CD4-positive, alpha-beta T cell treated with Interleukin-17A for 1 hour (primary cell): ENCODE measurements at regions not wholly inside any gene's neighbourhood (a gene's known extent, or its start where the extent isn't known, plus 50 kb on each side); places are given as distances from the start of the nearest gene placed in this dataset.

ENCODE experiments used
- DNase-seq: peaks from one replicate; pipeline ENCODE4 v3.0.0-alpha.2; 2020

- DNase-seq: no peak
These were observed 323.3 kb upstream of the TLE3 start for GRCh38 chr15:70420948-70421482.

GRCh38 chr15:70420086-70420947, 322.6 kb upstream of the TLE3 start:
- no peak for DNase-seq

GRCh38 chr15:70418943-70419342, 321.2 kb upstream of the TLE3 start:
- DNase-seq: no peak

DNA sequence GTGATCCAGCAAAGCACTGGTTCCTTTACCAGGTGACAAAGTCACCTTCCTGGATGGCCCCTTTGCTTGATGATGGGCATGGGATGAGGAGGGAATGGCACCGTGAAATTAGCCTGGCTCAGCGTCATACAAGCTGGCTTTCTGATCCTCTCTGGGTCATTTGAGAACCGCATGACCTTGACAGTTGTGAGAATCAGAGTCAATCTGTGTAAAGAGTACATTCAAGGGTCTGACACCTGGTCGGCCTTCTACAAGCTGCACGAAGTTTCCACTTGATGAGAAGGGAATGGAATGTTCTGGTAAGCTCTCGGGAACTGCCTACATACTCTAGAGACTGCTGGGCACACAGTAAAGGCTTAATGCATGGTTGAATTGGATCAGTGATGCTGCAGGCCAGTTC, 319.8 kb upstream of the TLE3 start:
- no peak for DNase-seq

- DNase-seq: no peak
These were observed 319.1 kb upstream of the TLE3 start for GRCh38 chr15:70416829-70417228.

DNA sequence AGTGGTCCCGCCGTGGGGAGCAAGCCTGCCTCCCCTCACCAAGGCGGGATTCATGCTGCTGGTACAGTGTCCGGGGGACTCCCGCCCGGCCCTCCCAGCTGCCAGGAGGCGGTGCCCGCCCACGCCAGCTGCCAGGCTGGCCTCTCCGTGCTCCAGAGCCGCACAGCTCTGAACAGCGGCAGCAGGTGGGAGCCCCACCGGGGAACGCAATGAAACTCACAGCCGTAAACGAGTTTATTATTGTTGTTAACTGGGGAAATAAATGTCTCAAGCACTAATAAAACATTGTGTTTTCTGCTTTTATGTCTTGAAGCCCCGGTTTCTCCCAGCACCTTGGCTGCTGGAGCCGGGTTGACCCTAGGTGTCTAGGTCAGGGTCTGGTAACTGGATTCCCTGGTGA, 317.7 kb upstream of the TLE3 start:
- DNase-seq: no peak

GRCh38 chr15:70414626-70415025, 316.9 kb upstream of the TLE3 start:
- DNase-seq: no peak

- DNase-seq: no peak
These were observed 315.1 kb upstream of the TLE3 start for GRCh38 chr15:70412794-70413193.

DNA sequence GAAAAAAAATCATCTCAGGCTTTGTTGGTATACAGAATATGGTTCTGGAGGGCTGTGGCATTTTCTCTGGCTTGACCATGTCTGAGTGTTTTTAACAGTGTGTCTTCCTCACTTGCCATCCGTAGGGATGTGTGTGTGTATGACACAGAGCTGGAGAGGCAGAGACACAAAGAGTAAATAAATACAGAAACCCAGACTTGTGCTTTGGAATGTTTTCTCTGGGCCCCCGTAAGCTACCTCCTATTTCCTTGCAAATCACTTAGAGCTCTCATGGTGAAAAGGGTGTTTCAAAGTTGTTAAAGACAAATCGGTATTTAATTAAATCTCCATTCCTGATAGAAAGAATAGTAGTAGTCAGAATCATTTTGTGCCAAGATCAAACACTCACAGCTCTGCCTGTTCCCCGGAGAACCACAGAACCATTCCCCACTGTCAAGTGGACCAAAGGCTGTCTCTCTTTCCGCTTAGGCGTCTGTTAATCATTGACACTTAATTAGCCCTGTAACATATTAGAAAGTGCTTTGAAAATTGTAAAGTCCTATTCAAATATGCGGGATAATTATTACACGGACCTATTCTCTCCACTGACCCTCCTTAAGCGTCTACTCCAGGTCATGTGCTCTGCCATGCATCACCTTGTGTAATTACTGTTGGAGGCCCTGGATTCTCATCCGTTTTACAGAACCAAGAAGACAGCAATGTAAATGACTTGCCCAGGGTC, 313.6 kb upstream of the TLE3 start:
- DNase-seq: no peak

- DNase-seq: no peak
These were observed 312.8 kb upstream of the TLE3 start for GRCh38 chr15:70410371-70410985.

DNA sequence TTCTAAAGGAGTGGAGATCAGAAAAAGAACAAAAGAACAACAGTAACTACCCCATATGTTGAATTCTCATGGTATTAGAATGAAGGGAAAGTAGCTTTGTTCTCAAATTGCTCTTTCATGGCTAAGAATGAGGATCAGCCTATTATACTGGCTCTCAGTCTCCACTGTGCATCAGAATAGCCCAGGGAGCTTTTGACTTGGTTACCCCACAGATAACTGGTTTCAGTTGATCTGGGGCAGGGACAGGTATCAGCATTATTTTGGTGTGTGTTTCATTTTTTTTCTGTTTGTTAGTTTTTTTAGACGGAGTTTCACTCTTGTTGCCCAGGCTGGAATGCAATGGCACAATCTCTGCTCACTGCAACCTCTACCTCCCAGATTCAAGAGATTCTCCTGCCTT, 311.7 kb upstream of the TLE3 start:
- DNase-seq: no peak

DNA sequence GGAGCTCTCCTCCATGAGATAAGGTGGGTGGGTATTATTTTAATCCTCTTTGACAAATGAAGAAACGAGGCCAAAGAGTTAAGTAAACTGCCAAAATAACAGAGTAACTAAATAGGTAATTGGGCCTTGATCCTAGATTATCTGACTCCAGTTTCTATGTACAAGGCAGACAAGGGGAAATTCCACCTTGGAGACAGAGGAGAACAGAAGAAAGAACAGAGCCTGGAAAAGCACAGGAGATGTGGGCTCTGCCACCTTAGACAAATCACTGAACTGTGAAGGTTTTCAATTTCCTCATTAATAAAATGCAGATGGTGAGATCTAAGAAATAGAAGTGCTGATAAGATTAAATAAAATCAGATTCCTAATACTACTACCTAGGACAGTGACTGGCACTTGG, 310.2 kb upstream of the TLE3 start:
- no peak for DNase-seq

GRCh38 chr15:70407336-70407670, 309.6 kb upstream of the TLE3 start:
- DNase-seq: no peak

- no peak for DNase-seq
These were observed 309.1 kb upstream of the TLE3 start for GRCh38 chr15:70406617-70407335.

- no peak for DNase-seq
These were observed 304.0 kb upstream of the TLE3 start for GRCh38 chr15:70401709-70402108.

DNA sequence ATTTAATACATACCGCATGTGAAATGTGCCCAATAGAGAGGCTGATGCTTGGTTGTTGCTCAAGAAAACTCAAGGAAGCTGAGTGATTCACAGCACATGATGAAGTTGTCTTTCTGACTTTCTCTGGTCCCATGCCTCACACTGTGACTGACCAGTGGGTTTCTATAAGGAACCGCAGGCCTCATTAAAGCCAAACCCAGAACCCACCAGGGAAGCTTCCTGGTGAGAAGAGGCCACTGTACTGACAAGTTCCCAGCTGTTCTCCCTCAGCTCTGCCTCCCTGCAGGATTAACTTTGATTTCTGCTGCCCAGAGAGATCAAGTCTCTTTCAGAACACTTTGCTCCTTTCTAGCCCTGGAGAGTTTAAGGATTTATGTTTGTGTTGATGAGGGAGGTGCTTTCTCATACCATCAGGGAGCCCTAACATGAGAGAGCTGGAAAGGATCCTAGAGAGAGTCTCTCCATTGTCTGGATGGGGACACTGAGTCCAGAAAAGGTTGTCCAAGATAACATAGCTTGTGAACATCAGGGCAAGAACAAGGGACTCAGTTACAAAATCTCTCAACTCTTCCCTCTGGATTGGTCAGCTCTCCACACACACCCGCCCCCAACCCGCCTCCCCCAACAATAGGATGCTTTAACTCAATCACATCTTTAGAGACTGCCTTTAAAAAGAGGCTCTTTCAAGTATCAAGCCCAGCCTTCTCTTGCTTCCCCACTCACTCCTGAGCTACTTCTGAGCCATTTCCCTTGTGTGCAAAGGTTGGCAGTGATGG, 303.2 kb upstream of the TLE3 start:
- no peak for DNase-seq

DNA sequence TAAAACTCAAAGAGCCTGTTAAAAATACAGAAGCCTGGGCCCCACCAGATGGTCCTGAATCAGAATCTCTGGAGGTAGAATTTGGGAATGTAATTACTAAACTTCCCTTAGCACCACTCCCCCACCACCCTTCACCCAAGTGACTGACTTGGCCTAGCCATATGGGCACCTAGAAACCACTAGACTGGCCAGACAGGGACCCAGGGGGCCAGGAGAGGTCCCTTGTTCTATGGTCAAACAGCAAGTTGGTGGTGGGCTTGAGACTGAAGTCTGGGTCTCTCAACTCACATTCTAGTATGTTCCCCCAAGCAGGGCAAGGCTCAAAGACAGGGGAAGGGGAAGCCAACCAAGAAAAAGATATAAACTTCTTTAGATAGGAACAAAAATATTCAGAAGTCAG, 301.5 kb upstream of the TLE3 start:
- no peak for DNase-seq

DNA sequence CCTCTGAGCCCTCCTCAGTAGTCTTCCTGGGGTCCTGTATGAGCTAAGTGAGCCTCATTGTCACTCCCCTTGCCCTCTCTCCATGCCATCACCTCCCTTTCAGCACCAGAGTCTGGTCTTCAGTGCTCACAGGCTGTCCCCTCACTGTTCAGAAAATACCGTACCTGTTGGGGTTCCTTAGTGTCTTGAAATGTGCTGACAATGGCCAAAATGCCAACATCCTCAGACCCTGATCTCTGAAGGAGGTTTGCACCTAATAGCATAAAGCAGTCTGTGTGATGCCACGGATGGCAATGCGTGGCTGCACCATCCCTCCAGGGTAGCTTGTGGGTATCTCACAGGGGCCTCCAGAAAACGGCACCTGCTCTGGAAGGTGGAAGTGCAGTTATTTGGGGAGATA, 301.0 kb upstream of the TLE3 start:
- DNase-seq: no peak

- no peak for DNase-seq
These were observed 299.1 kb upstream of the TLE3 start for GRCh38 chr15:70396807-70397206.

GRCh38 chr15:70395164-70395563, 297.4 kb upstream of the TLE3 start:
- DNase-seq: no peak

- no peak for DNase-seq
These were observed 293.0 kb upstream of the TLE3 start for GRCh38 chr15:70390723-70391122.

DNA sequence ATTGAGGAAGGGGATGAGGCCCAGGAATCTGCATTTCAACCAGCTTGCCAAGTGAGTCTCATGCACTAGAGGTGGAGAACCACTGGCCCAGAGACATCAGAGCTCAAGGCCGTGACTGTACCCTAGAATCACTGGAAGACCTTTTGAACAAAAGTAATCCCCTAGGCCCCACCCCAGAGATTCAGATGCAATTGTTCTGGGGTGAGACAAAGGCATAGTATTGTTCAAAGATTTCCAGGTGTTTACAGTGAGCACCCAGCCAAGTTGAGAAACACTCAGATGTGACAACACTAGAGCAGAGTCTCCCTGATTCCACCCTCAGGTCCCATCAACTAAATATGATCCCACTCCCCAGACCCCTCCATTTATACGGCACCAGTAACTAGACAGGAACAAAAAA, 290.3 kb upstream of the TLE3 start:
- no peak for DNase-seq
